ENCODE measurements at regions not wholly inside any gene's neighbourhood (a gene's known extent, or its start where the extent isn't known, plus 50 kb on each side); places are given as distances from the start of the nearest gene placed in this dataset.
A peak's percentile ranks its signal among the peaks of the same experiment; 100 is the strongest.

DNA sequence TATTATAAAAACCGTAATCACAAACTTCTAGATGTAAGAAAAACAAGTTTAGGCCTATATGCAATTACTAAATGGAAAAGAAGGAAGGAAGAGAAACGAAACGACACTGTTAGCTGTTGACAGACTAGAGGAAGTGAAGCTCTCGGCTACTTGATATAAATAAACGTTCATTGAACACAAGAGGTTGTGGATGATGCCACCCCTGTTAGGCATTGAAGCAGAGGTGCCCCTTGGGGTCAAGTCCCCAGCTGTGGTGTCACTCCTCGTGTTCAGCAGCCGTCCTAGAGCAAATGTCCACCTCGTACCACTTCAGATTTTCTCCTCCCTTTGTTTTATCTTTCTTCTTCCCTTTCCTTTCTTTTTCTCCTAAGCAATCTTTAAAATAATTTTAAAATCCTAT lies 146.5 kb upstream of the UBE2E1 start:
- Mint-ChIP-seq H3K27ac (no peak overlapping the region), H3K9me3 (peaks cover 3% of the 10 kb centered on the region), H3K27me3 (no peaks in the 10 kb centered on the region), H3K36me3 (ENCODE audit: low read depth) (no peaks in the 10 kb centered on the region), H3K4me3 (no peak overlapping the region), H3K4me1 (ENCODE audit: low read depth) (no peaks in the 10 kb centered on the region)
- H3K9me3 ChIP-seq (ENCODE audit: control insufficient read depth in 1 of 2, insufficient read depth in 1 of 2, low read length in 2 of 2), result peaks cover 0 to 4% of the 10 kb centered on the region in 2 experiments
- ChIA-PET POLR2A (no interaction called here), CTCF (no interaction called here)
- intact Hi-C loops (cut with DNase I, micrococcal nuclease), result no loop called here
- H3K27ac ChIP-seq (ENCODE audit: low read depth in 1 of 2, low read length in 2 of 2), result no peak overlapping the region
- TF ChIP-seq, protein P1, sequence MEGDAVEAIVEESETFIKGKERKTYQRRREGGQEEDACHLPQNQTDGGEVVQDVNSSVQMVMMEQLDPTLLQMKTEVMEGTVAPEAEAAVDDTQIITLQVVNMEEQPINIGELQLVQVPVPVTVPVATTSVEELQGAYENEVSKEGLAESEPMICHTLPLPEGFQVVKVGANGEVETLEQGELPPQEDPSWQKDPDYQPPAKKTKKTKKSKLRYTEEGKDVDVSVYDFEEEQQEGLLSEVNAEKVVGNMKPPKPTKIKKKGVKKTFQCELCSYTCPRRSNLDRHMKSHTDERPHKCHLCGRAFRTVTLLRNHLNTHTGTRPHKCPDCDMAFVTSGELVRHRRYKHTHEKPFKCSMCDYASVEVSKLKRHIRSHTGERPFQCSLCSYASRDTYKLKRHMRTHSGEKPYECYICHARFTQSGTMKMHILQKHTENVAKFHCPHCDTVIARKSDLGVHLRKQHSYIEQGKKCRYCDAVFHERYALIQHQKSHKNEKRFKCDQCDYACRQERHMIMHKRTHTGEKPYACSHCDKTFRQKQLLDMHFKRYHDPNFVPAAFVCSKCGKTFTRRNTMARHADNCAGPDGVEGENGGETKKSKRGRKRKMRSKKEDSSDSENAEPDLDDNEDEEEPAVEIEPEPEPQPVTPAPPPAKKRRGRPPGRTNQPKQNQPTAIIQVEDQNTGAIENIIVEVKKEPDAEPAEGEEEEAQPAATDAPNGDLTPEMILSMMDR (IDR thresholded peaks at IDR 0.05), result no peak
- H3K27me3 ChIP-seq (ENCODE audit: control insufficient read depth in 1 of 2, insufficient read depth in 2 of 2, low read length in 2 of 2), result no peaks in the 10 kb centered on the region
- H3K4me1 ChIP-seq (ENCODE audit: insufficient read depth, low read length), result no peaks in the 10 kb centered on the region
- H3K36me3 ChIP-seq (ENCODE audit: insufficient read depth, low read length), result no peaks in the 10 kb centered on the region
- no peak overlapping the region for H3K4me3 ChIP-seq (ENCODE audit: low read length)
- DNase-seq (peak in 1 of 14 experiments; percentile 5), ATAC-seq (ENCODE audit: poor library complexity) (no peak)

DNA sequence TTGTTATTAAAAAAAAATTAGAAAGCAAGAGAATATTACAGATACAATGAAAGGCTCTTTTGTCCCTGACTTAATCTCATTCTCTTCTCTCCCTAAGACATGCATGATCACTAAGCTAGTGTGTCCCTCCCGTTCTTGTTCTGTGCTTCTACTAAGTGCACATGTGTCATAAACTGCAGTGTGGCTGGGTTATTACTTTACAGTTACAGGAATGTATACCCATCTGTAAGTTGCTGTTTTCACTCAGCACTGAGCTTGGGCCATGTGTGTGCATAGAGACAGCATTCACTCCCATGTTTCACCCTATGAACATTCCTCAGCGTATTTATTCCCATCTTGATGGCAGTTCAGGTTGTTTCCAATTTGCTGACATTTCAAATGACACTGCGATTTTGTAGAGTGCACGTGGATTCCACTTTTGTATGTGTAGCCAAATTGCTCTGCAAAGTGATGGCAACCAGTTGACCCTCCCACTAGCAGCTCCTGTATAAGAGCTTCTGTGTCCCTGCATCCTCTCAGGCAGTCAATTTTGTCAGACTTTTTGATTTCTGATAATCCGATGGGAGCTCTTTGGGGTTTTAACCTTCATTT lies 145.8 kb upstream of the UBE2E1 start:
- Mint-ChIP-seq H3K27ac (no peak overlapping the region), H3K27me3 (no peaks in the 10 kb centered on the region), H3K4me1 (ENCODE audit: low read depth) (no peaks in the 10 kb centered on the region), H3K9me3 (peaks cover 3% of the 10 kb centered on the region), H3K4me3 (no peak overlapping the region), H3K36me3 (ENCODE audit: low read depth) (no peaks in the 10 kb centered on the region)
- Histone ChIP-seq H3K9me3 (ENCODE audit: control insufficient read depth in 1 of 2, insufficient read depth in 1 of 2, low read length in 2 of 2) (peaks cover 0 to 4% of the 10 kb centered on the region in 2 experiments), H3K36me3 (ENCODE audit: insufficient read depth, low read length) (no peaks in the 10 kb centered on the region), H3K27me3 (ENCODE audit: control insufficient read depth in 1 of 2, insufficient read depth in 2 of 2, low read length in 2 of 2) (no peaks in the 10 kb centered on the region), H3K4me3 (ENCODE audit: low read length) (no peak overlapping the region), H3K27ac (ENCODE audit: low read depth in 1 of 2, low read length in 2 of 2) (no peak overlapping the region), H3K4me1 (ENCODE audit: insufficient read depth, low read length) (no peaks in the 10 kb centered on the region)
- CTCF ChIA-PET, result no interaction called here
- intact Hi-C loops (cut with DNase I, micrococcal nuclease), result no loop called here
- ATAC-seq (ENCODE audit: poor library complexity), result no peak
- no peak for DNase-seq
- POLR2A ChIA-PET, result no interaction called here
- TF ChIP-seq, protein P1 (IDR thresholded peaks at IDR 0.05), result no peak

GRCh38 chr3:23662079-23662617 lies 143.6 kb upstream of the UBE2E1 start:
- CTCF ChIA-PET, result no interaction called here
- H3K27me3 ChIP-seq (ENCODE audit: control insufficient read depth in 1 of 2, insufficient read depth in 2 of 2, low read length in 2 of 2), result no peaks in the 10 kb centered on the region
- TF ChIP-seq, protein P1 (IDR thresholded peaks at IDR 0.05), result no peak
- no peaks in the 10 kb centered on the region for H3K36me3 ChIP-seq (ENCODE audit: insufficient read depth, low read length)
- ATAC-seq (ENCODE audit: poor library complexity) (no peak), DNase-seq (no peak)
- H3K27me3 Mint-ChIP-seq, result no peaks in the 10 kb centered on the region
- POLR2A ChIA-PET, result no interaction called here
- no peak overlapping the region for H3K27ac Mint-ChIP-seq
- no peaks in the 10 kb centered on the region for H3K36me3 Mint-ChIP-seq (ENCODE audit: low read depth)
- H3K4me1 ChIP-seq (ENCODE audit: insufficient read depth, low read length), result no peaks in the 10 kb centered on the region
- no peaks in the 10 kb centered on the region for H3K9me3 Mint-ChIP-seq
- H3K27ac ChIP-seq (ENCODE audit: low read depth in 1 of 2, low read length in 2 of 2), result no peak overlapping the region
- no peak overlapping the region for H3K4me3 ChIP-seq (ENCODE audit: low read length)
- intact Hi-C loops (cut with DNase I, micrococcal nuclease), result no loop called here
- no peak overlapping the region for H3K4me3 Mint-ChIP-seq
- no peaks in the 10 kb centered on the region for H3K4me1 Mint-ChIP-seq (ENCODE audit: low read depth)
- H3K9me3 ChIP-seq (ENCODE audit: control insufficient read depth in 1 of 2, insufficient read depth in 1 of 2, low read length in 2 of 2), result no peaks in the 10 kb centered on the region
